DOHH2 (cell line): ENCODE measurements at regions not wholly inside any gene's neighbourhood (a gene's known extent, or its start where the extent isn't known, plus 50 kb on each side); places are given as distances from the start of the nearest gene placed in this dataset.

Experiments
- H3F3A ChIP-seq: fragments of 200-600 bp; sonication (generic), shearing (Covaris generic); 2 replicates; pipeline ENCODE4 v1.6.0; 2016; ENCODE audit warnings: antibody characterized with exemption, mild to moderate bottlenecking; ENCODE audit not compliant: control insufficient read depth, insufficient read depth
- H3K27ac ChIP-seq: fragments of 200-600 bp; sonication (generic); 2 replicates; pipeline ENCODE4 v1.5.1; 2014; ENCODE audit warnings: low read depth, mild to moderate bottlenecking, low read length, moderate library complexity
- H3K27me3 ChIP-seq: fragments of 200-600 bp; sonication (generic); 2 replicates; pipeline ENCODE4 v1.6.1; 2014; ENCODE audit warnings: mild to moderate bottlenecking, low read length, mixed read lengths; ENCODE audit not compliant: control insufficient read depth
- H3K36me3 ChIP-seq: fragments of 200-600 bp; sonication (generic); 2 replicates; pipeline ENCODE4 v1.6.1; 2014; ENCODE audit warnings: mild to moderate bottlenecking, low read length, moderate library complexity, mixed read lengths; ENCODE audit not compliant: control insufficient read depth
- H3K4me1 ChIP-seq: fragments of 200-600 bp; sonication (generic); 2 replicates; pipeline ENCODE4 v1.6.1; 2014; ENCODE audit warnings: mild to moderate bottlenecking, low read length, mixed read lengths; ENCODE audit not compliant: control insufficient read depth
- H3K4me2 ChIP-seq: fragments of 200-600 bp; sonication (generic); 2 replicates; pipeline ENCODE4 v1.6.0; 2014; ENCODE audit warnings: mild to moderate bottlenecking, low read length, moderate library complexity
- H3K4me3 ChIP-seq: fragments of 200-600 bp; sonication (generic); 2 replicates; pipeline ENCODE4 v1.5.1; 2014; ENCODE audit warnings: mild to moderate bottlenecking, low read length, mixed read lengths
- H3K79me2 ChIP-seq: fragments of 200-600 bp; sonication (generic); 2 replicates; pipeline ENCODE4 v1.6.1; 2014; ENCODE audit warnings: mild to moderate bottlenecking, low read length, mixed read lengths; ENCODE audit not compliant: control insufficient read depth
- H3K9me2 ChIP-seq: fragments of 200-600 bp; sonication (generic); replicated peaks from 2 replicates; pipeline ENCODE4 v1.6.1; 2014; ENCODE audit warnings: mild to moderate bottlenecking, low read length, mixed read lengths; ENCODE audit not compliant: control insufficient read depth
- H3K9me3 ChIP-seq: fragments of 200-600 bp; sonication (generic); 2 replicates; pipeline ENCODE4 v1.6.1; 2014; ENCODE audit warnings: antibody characterized with exemption, low read length, mixed read lengths; ENCODE audit not compliant: control insufficient read depth, insufficient read depth
- H4K20me1 ChIP-seq: fragments of 200-600 bp; sonication (generic); 2 replicates; pipeline ENCODE4 v1.6.0; 2014; ENCODE audit warnings: low read depth, mild to moderate bottlenecking, antibody characterized with exemption, low read length, moderate library complexity; ENCODE audit not compliant: control insufficient read depth, insufficient read depth
- CTCF ChIP-seq: fragments of 200-600 bp; sonication (generic); IDR thresholded peaks from one replicate; pipeline ENCODE4 v1.5.1; 2014; ENCODE audit warnings: antibody characterized with exemption, mild to moderate bottlenecking, low read depth, low read length; ENCODE audit not compliant: poor library complexity, severe bottlenecking
- EZH2phosphoT487 ChIP-seq: fragments of 200-600 bp; sonication (generic); IDR thresholded peaks from 2 replicates; pipeline ENCODE4 v1.6.1; 2017; ENCODE audit warnings: borderline replicate concordance, mild to moderate bottlenecking, antibody characterized with exemption, low read length, moderate library complexity, mixed read lengths

GRCh38 chr14:81656811-81657210, 123.2 kb upstream of the SEL1L start:
- no peaks in the 10 kb centered on the region for H3K27me3 ChIP-seq
- H3K79me2 ChIP-seq = no peaks in the 10 kb centered on the region
- no peaks in the 10 kb centered on the region for H4K20me1 ChIP-seq
- H3K4me1 ChIP-seq = no peaks in the 10 kb centered on the region
- no peak for TF ChIP-seq EZH2phosphoT487
- TF ChIP-seq CTCF = no peak
- H3K4me2 ChIP-seq = no peak overlapping the region
- H3K9me2 ChIP-seq = no peaks in the 10 kb centered on the region
- no peaks in the 10 kb centered on the region for H3F3A ChIP-seq
- H3K9me3 ChIP-seq = no peaks in the 10 kb centered on the region
- H3K4me3 ChIP-seq = no peak overlapping the region
- H3K27ac ChIP-seq = no peak overlapping the region
- no peaks in the 10 kb centered on the region for H3K36me3 ChIP-seq

- no peaks in the 10 kb centered on the region for H3K36me3 ChIP-seq
- TF ChIP-seq CTCF (no peak), EZH2phosphoT487 (no peak)
- H3K4me2 ChIP-seq = no peak overlapping the region
- H3K4me3 ChIP-seq = no peak overlapping the region
- no peaks in the 10 kb centered on the region for H3K4me1 ChIP-seq
- H4K20me1 ChIP-seq = no peaks in the 10 kb centered on the region
- no peaks in the 10 kb centered on the region for H3F3A ChIP-seq
- H3K79me2 ChIP-seq = no peaks in the 10 kb centered on the region
- H3K9me3 ChIP-seq = no peaks in the 10 kb centered on the region
- H3K27ac ChIP-seq = no peak overlapping the region
- H3K27me3 ChIP-seq = no peaks in the 10 kb centered on the region
- no peaks in the 10 kb centered on the region for H3K9me2 ChIP-seq
Measured at GRCh38 chr14:81662066-81662465, 128.4 kb upstream of the SEL1L start.

GRCh38 chr14:81662570-81663197, 129.0 kb upstream of the SEL1L start:
- no peak for TF ChIP-seq EZH2phosphoT487
- no peak for TF ChIP-seq CTCF
- no peaks in the 10 kb centered on the region for H3K79me2 ChIP-seq
- H3K4me1 ChIP-seq = no peaks in the 10 kb centered on the region
- H3K27ac ChIP-seq = no peak overlapping the region
- H4K20me1 ChIP-seq = no peaks in the 10 kb centered on the region
- H3F3A ChIP-seq = no peaks in the 10 kb centered on the region
- no peaks in the 10 kb centered on the region for H3K27me3 ChIP-seq
- no peak overlapping the region for H3K4me3 ChIP-seq
- H3K4me2 ChIP-seq = no peak overlapping the region
- no peaks in the 10 kb centered on the region for H3K9me3 ChIP-seq
- H3K9me2 ChIP-seq = no peaks in the 10 kb centered on the region
- no peaks in the 10 kb centered on the region for H3K36me3 ChIP-seq
